ENCODE measurements at regions not wholly inside any gene's neighbourhood (a gene's known extent, or its start where the extent isn't known, plus 50 kb on each side); places are given as distances from the start of the nearest gene placed in this dataset.

GRCh38 chr1:244231193-244231571 lies 180.1 kb downstream of the ZBTB18 start:
- TF ChIP-seq, protein P1, sequence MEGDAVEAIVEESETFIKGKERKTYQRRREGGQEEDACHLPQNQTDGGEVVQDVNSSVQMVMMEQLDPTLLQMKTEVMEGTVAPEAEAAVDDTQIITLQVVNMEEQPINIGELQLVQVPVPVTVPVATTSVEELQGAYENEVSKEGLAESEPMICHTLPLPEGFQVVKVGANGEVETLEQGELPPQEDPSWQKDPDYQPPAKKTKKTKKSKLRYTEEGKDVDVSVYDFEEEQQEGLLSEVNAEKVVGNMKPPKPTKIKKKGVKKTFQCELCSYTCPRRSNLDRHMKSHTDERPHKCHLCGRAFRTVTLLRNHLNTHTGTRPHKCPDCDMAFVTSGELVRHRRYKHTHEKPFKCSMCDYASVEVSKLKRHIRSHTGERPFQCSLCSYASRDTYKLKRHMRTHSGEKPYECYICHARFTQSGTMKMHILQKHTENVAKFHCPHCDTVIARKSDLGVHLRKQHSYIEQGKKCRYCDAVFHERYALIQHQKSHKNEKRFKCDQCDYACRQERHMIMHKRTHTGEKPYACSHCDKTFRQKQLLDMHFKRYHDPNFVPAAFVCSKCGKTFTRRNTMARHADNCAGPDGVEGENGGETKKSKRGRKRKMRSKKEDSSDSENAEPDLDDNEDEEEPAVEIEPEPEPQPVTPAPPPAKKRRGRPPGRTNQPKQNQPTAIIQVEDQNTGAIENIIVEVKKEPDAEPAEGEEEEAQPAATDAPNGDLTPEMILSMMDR (IDR thresholded peaks at IDR 0.05) = no peak
- TF ChIP-seq POLR2A (IDR thresholded peaks at IDR 0.05) = no peak
- TF ChIP-seq POLR2AphosphoS5 (IDR thresholded peaks at IDR 0.05) = no peak
